ENCODE measurements at regions not wholly inside any gene's neighbourhood (a gene's known extent, or its start where the extent isn't known, plus 50 kb on each side); places are given as distances from the start of the nearest gene placed in this dataset.
A peak's percentile ranks its signal among the peaks of the same experiment; 100 is the strongest.

GRCh38 chr10:113291413-113291812 is 261.4 kb upstream of the HABP2 start:
- no peak for DNase-seq (ENCODE audit: low read depth in 2 of 2)

DNA sequence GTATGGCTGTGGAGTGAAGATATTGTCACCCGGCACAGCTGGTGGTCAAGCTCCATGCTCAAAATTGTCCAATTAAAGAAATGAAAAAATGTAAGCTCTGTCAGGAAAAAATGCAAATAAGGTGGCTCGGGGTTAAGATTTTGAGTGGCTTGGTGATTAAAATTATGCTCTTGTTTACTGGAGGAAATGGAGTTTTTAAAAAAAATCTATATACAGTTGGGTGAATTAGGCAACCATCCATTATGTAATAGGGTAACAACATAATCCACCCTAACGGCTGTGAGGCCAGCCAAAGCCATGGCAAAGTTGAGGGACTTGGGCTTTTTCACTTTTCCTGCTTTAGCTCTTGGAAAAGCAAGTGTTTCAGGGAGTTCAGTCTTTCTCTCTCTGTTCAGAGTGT is 260.8 kb upstream of the HABP2 start:
- DNase-seq (ENCODE audit: low read depth in 2 of 2), result no peak

DNA sequence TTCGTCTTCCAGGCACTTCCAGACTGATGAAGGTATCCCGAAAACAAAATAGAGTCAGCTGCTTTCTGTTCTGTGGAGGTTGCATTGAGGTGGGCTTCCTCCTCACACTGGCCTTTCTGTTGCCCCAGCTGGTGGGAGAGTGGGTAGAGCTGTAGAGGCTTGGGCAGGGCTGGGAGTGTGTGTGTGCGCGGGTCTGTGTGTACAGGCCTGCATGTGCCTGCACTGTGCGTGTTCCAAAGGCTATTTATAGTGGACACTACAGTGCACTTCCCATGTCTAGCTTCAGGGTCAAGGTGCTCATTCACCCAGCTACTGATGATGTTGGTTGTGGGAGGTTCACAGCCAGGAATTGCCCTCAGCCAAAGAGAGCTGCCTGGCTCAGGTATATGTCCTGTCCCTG is 260.1 kb upstream of the HABP2 start:
- no peak for DNase-seq (ENCODE audit: low read depth in 2 of 2)

GRCh38 chr10:113293167-113293566 is 259.7 kb upstream of the HABP2 start:
- DNase-seq (ENCODE audit: low read depth in 2 of 2), result no peak

GRCh38 chr10:113294868-113295267 is 258.0 kb upstream of the HABP2 start:
- no peak for DNase-seq (ENCODE audit: low read depth in 2 of 2)

DNA sequence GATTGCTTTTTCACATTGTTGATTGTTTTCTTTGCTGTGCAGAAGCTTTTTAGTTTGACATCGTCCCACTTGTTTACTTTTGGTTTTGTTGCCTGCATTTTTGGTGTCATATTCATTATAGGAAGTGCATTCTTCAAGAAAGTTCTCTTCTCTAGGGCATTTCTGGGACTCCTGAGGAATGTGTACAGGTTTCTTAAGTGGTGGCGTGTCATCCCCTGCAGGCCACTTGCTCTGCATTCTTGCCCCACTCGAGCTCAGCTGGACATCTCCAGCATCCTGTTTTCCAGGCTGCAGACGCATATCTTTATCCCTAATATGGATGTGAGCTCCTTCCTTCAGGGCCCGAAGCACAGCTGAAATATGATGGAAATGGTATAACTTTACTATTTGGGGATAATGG is 255.6 kb upstream of the HABP2 start:
- DNase-seq (ENCODE audit: low read depth in 2 of 2), result no peak

DNA sequence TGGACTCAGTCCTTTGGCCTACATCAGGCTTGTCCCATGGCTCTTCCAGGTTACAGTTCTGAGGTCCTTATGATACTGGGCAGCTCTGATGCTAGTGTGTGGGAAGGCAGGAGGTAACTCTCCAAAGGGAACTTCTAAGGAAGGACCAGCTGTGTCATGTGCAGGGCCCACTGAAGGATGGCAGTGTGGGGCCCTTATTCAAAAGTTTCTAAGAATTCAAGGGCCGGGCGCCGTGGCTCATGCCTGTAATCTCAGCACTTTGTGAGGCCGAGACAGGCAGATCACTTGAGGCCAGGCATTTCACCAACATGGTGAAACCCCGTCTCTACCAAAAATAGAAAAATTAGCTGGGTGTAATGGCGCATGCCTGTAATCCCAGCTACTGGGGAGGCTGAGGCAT is 254.2 kb upstream of the HABP2 start:
- no peak for DNase-seq (ENCODE audit: low read depth in 2 of 2)

GRCh38 chr10:113300201-113300600 is 252.7 kb upstream of the HABP2 start:
- no peak for DNase-seq (ENCODE audit: low read depth in 2 of 2)

GRCh38 chr10:113300617-113301016 is 252.2 kb upstream of the HABP2 start:
- DNase-seq (ENCODE audit: low read depth in 2 of 2), result no peak

DNA sequence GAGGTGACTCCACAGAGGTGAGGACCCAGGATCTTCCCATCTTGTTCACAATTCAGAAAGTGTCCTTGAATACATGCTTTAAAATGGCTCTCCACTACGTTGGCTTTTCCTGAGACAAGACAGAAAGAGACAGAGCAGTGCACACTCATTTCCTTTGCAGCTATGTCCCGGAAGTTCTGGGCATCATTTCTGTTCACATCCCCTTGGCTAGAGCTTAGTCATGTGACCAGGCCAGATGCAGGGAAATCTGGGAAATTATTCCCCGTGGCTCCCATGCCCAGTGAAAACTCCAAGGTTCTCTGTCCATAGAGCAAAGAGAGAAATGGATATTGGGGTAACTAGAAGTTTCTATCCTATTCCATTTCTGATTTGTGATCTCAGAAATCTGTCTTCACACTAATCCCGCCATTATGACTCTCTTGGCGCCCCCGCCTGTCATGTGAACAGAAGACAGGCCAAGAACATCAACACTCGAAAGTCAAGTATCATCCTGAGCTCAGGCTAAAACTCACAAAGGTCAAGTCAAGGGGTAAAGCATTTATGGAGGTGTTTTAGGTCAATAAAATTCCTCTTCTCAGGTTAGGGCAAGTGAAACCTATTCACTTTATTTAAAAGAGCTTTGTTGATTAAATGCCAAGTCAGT is 251.4 kb upstream of the HABP2 start:
- peak; percentile 14 to 42 for DNase-seq (ENCODE audit: low read depth in 2 of 2)

DNA sequence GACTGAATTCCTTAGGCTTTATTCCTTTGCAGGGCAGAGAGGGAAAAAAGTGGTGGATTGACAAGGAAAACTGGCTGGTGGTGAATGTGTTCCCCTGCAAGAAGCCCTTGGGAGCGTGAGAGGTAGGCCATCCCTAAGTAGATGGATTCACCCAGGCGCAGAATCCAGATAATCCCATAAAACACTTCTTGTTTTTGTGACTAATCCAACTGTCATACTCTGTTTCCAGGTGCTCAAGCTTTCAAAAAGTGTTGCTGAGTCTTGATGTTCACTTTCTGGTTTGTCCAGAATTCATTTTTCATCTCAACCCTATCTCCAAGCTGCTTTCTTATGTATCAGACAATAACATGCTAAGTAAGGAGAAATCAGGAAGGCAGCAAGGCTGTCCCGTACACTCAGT is 250.8 kb upstream of the HABP2 start:
- DNase-seq (ENCODE audit: low read depth in 2 of 2), result no peak

DNA sequence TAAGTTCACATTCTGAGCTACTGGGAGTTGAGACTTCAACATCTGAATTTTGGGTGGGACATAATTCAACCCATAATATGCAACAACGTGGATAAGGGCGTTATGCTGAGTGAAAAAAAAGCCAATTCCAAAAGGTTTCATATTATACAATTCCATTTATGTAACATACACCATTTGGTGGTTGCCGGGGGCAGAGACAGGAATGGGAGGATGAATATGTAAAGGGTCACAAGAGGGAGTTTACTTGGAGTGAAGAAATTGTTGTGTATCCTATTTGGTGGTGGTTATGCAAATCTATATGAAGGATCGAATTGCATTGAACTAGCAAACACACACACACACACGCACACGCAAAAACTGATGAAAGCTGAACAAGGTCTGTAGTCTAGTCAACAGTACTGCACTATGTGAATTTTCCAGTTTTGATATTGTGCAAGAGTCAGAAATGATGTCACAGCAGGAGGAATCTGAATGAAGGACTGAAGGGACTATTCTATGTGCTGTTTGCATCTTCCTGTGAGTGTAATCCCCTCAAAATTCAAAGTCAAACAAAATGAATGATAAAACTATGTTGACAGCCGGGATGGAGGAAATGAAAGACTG is 249.2 kb upstream of the HABP2 start:
- no peak for DNase-seq (ENCODE audit: low read depth in 2 of 2)

- DNase-seq (ENCODE audit: low read depth in 2 of 2), result no peak
Measured at GRCh38 chr10:113304726-113305125, 248.1 kb upstream of the HABP2 start.

- no peak for DNase-seq (ENCODE audit: low read depth in 2 of 2)
Measured at GRCh38 chr10:113305871-113306270, 247.0 kb upstream of the HABP2 start.

GRCh38 chr10:113309791-113310190 is 243.1 kb upstream of the HABP2 start:
- DNase-seq (ENCODE audit: low read depth in 2 of 2), result no peak

DNA sequence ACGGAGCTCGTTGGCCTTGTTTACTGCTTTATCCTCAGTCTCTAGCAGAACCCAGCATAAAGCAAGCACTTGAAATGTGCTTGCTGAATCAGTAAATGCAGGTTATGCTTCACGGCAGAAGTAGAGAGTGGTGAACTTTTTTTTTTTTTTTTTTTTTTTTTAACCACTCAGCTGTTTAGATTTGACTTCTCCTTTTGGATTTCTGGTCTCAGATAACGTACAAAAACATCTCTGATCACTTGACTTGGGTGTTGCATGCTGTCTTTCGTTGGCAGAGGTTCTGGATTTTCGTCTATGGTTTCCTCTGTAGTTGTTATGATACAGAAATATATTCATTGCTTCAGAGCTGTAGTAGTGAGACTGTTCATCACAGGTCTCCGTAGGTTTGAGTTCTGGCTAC is 242.5 kb upstream of the HABP2 start:
- no peak for DNase-seq (ENCODE audit: low read depth in 2 of 2)

GRCh38 chr10:113313048-113313602 is 239.7 kb upstream of the HABP2 start:
- no peak for DNase-seq (ENCODE audit: low read depth in 2 of 2)

DNA sequence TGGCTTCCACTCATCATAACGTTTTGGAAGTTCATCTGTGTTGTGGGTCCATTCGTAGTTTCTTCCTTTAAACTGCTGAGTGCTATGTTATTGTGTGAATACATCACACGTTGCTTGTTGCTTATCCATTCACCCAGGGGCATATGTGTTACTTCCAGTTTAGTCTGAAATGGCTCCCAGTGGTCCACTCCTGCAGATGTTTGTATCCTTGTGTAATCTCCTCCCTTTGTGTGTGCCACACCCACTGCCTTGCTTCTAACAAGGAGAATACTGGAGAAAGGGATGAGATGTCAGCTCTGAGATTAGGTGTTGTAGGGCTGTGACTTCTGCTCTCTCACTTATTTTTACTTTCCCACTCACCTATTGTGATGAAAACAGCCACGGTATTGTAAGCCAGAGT is 239.1 kb upstream of the HABP2 start:
- no peak for DNase-seq (ENCODE audit: low read depth in 2 of 2)

- no peak for DNase-seq (ENCODE audit: low read depth in 2 of 2)
Measured at GRCh38 chr10:113316506-113316905, 236.3 kb upstream of the HABP2 start.

DNA sequence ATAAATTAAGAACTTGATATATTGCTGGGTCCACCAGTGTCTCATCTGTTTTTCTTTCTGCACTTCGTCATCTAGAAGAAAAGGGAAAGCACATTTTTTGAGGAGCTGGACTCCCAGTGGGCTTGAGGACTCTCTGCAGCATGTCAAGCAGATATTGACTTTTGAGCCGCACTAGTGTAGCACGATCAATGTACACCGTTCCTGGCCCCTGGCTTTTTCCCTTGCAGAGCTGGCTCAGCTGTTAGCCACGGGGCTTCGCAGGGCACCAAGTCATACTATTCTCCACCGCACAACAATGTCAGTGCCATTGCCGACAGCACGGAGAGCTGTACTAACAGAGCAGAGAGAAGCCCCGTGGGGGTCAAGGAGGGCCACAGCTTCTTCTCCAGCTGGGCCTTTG is 235.4 kb upstream of the HABP2 start:
- DNase-seq (ENCODE audit: low read depth in 2 of 2), result no peak

DNA sequence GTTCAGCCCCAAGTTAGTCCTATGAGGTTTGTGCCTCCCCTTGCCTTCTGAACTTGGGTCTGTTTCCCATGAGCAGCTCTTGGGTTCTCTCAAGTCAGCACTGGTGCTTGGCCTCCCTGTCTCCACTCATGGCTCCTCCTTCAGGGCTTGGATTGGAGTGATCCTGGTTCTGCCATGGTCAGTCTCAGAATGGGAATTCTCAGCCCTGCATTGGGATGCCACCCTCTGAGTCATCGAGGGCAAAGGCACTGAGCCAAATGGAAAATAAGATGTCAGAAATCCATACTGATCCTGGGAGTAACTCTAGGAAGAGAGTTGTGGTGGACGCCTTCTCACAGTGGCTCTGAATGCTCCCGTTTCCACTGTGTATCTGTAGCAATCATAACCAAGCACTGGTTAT is 233.4 kb upstream of the HABP2 start:
- DNase-seq (ENCODE audit: low read depth in 2 of 2), result no peak

GRCh38 chr10:113320211-113320610 is 232.6 kb upstream of the HABP2 start:
- DNase-seq (ENCODE audit: low read depth in 2 of 2), result no peak

DNA sequence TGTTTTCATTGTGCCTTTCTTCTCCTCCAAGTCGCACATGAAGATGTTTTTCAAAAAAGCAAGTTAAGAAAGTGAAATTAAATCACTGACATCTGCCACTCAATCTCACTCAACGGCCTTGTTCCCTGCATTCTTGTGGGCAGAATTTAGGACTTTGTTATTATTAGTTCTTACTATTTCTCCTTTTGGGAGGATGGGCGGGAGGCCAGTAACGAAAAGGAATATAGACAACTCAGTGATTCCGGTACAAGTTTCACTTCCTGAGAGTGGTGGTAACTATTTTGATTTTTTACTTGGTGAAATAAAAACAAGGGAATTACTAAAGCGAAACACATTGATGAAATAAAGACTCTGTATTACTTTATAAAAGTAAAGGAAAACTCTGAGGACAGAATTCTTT is 231.9 kb upstream of the HABP2 start:
- DNase-seq (ENCODE audit: low read depth in 2 of 2), result no peak

DNA sequence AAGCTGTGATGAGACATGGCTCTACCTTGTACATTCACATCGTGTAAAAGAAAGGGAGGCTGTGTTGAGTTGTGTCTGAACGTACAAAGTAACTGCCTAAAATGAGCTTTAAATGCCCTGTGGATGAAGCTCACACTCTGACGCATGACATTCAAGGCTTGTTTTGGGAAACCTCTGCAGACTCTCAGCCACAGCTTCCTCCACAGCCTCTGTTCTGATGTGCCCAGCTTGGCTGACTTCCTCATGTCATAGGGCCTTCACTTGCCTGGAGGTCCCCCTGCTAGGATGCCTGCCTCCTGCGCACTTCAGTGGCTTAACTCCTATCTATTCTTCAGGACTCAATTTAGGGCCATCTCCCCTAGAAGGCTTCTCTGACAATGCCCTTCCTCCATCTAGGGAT is 230.0 kb upstream of the HABP2 start:
- DNase-seq (ENCODE audit: low read depth in 2 of 2), result no peak

Measured in dermis microvascular lymphatic vessel endothelial cell (primary cell).